ENCODE measurements at regions not wholly inside any gene's neighbourhood (a gene's known extent, or its start where the extent isn't known, plus 50 kb on each side); places are given as distances from the start of the nearest gene placed in this dataset.

DNA sequence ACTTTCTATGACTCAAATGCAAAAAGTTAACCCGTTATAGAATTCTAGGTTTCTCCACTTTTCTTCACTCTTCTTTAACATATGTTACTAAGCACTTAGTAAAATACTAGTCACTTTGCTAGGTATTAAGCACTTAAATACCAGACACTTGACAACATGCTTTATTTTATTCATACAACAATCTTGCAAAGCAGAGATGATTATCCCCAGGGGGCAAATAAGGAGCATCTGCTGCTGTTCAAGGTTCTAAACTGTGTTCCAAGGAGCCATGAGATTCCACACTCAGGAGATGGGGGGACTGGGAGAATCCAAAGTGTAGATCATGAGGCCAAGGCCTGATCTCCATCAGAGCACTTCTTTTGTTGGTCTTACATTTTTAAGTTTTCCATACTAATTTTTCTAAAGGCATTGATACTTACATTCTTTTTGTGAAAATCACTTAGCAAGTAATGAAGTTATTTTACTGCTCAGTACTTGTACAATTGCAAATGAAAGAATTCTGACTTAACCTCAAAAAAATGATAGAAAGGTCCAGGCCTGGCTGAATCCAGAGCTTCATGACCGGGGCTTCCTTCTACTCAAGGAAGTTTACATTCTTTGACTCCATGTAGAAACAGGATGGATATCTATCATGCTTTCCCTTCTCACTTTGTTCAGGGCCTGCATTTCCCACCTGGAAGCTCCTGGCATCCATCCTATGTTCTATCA lies 504.4 kb upstream of the WWC1 start:
- Histone ChIP-seq H3K36me3 (ENCODE audit: insufficient read depth, low read length) (no peaks in the 10 kb centered on the region), H3K27ac (ENCODE audit: low read length) (no peak overlapping the region), H3K79me2 (replicated peaks; ENCODE audit: insufficient read depth, low read length) (no peaks in the 10 kb centered on the region), H3K4me2 (ENCODE audit: low read length) (no peak overlapping the region), H2AFZ (ENCODE audit: low read depth, low read length) (no peak overlapping the region), H3F3A (ENCODE audit: insufficient read depth, low read length, poor library complexity, severe bottlenecking) (no peaks in the 10 kb centered on the region), H3K4me3 (ENCODE audit: low read length) (no peak overlapping the region), H3K9me2 (ENCODE audit: insufficient read depth, low read length) (no peaks in the 10 kb centered on the region), H3K27me3 (ENCODE audit: insufficient read depth, low read depth, low read length) (no peaks in the 10 kb centered on the region), H4K20me1 (ENCODE audit: insufficient read depth) (no peaks in the 10 kb centered on the region), H3K9ac (ENCODE audit: low read length) (no peak overlapping the region), H3K9me3 (ENCODE audit: low read length) (peaks cover 4% of the 10 kb centered on the region)
- TF ChIP-seq SMC3 (conservative IDR thresholded peaks at IDR 0.05; ENCODE audit: poor library complexity) (no peak), EZH2 (IDR thresholded peaks at IDR 0.05; ENCODE audit: borderline replicate concordance, insufficient read depth, low read length, poor library complexity, severe bottlenecking) (no peak)

DNA sequence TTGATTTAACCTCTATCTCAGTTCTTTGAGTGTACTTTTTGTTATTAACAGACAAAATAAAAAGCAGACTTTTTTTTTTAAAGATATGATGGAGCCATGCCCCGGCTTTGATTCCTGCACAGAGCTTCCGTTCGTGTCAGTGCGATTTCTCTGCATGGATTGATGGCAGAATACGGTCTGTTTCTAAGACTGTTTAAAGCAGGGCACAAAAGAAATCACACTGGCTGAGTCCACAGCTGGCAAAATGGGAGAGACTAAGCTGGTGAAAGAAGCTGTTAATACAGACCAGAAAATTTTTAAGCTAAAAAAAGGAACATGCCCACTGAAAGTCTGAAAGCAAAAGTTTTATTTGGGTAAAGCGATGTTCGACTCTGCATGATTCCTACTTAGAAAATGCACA lies 501.4 kb upstream of the WWC1 start:
- TF ChIP-seq SMC3 (conservative IDR thresholded peaks at IDR 0.05; ENCODE audit: poor library complexity): no peak
- TF ChIP-seq EZH2 (IDR thresholded peaks at IDR 0.05; ENCODE audit: borderline replicate concordance, insufficient read depth, low read length, poor library complexity, severe bottlenecking): no peak
- no peak for TF ChIP-seq MXI1 (conservative IDR thresholded peaks at IDR 0.05; ENCODE audit: poor library complexity, severe bottlenecking)
- TF ChIP-seq EP300 (conservative IDR thresholded peaks at IDR 0.05; ENCODE audit: poor library complexity, severe bottlenecking): no peak
- no peak for TF ChIP-seq REST (IDR thresholded peaks at IDR 0.05; ENCODE audit: borderline replicate concordance)
- TF ChIP-seq TAF1 (IDR thresholded peaks at IDR 0.05; ENCODE audit: low read depth): no peak
- no peak for TF ChIP-seq CTCF (IDR thresholded peaks at IDR 0.05; ENCODE audit: poor library complexity, severe bottlenecking)
- no peak for TF ChIP-seq POLR2AphosphoS5 (IDR thresholded peaks at IDR 0.05)
- no peak for TF ChIP-seq RAD21 (conservative IDR thresholded peaks at IDR 0.05)
- Histone ChIP-seq H3K9me3 (ENCODE audit: low read length) (peaks cover 4% of the 10 kb centered on the region), H3K9ac (ENCODE audit: low read length) (no peak overlapping the region), H3K27ac (ENCODE audit: low read length) (no peak overlapping the region), H3K9me2 (ENCODE audit: insufficient read depth, low read length) (no peaks in the 10 kb centered on the region), H3K36me3 (ENCODE audit: insufficient read depth, low read length) (no peaks in the 10 kb centered on the region), H4K20me1 (ENCODE audit: insufficient read depth) (no peaks in the 10 kb centered on the region), H2AFZ (ENCODE audit: low read depth, low read length) (no peak overlapping the region), H3F3A (ENCODE audit: insufficient read depth, low read length, poor library complexity, severe bottlenecking) (no peaks in the 10 kb centered on the region), H3K4me3 (ENCODE audit: low read length) (no peak overlapping the region), H3K4me2 (ENCODE audit: low read length) (no peak overlapping the region), H3K27me3 (ENCODE audit: insufficient read depth, low read depth, low read length) (no peaks in the 10 kb centered on the region), H3K79me2 (replicated peaks; ENCODE audit: insufficient read depth, low read length) (no peaks in the 10 kb centered on the region)
